H1 (cell line): ENCODE measurements at regions not wholly inside any gene's neighbourhood (a gene's known extent, or its start where the extent isn't known, plus 50 kb on each side); places are given as distances from the start of the nearest gene placed in this dataset.

Experiments used
- CTCF ChIA-PET: fragments of 300-600 bp; sonication (Branson Sonifier 250); formaldehyde crosslinking; loops from one replicate; lab custom pipeline; 2021; ENCODE audit not compliant: partially characterized antibody; lab: Charles Lee
- POLR2A ChIA-PET: fragments of 300-600 bp; sonication (Branson Sonifier 250); formaldehyde crosslinking; loops from one replicate; lab custom pipeline; 2021; ENCODE audit warnings: inconsistent platforms; ENCODE audit not compliant: partially characterized antibody; lab: Charles Lee
- DNase-seq, 2 experiments: peaks; one replicate each; pipeline versions ENCODE4 v3.0.0 to v3.0.0-alpha.2; 2010 to 2022; ENCODE audit warnings: low spot score in 2 of 2, low read depth in 1 of 2, mixed read lengths in 1 of 2
- FAIRE-seq: peaks from 2 replicates; lab custom pipeline; 2011; peaks lifted over from hg19 to GRCh38; lab: Jason Lieb, UNC
- H2AFZ ChIP-seq: 2 replicates; pipeline ENCODE4 v1.8.1; 2012; ENCODE audit warnings: low read length, inconsistent platforms
- H2AK5ac ChIP-seq: 2 replicates; pipeline ENCODE4 v1.6.1; 2013; ENCODE audit warnings: low read depth, low read length
- H2BK120ac ChIP-seq: replicated peaks from 2 replicates; pipeline ENCODE3; 2013; ENCODE audit warnings: low read depth, low read length, inconsistent platforms
- H2BK12ac ChIP-seq: 2 replicates; pipeline ENCODE4 v1.6.1; 2013; ENCODE audit warnings: low read depth, low read length
- H2BK15ac ChIP-seq: 2 replicates; pipeline ENCODE4 v1.6.1; 2013; ENCODE audit warnings: low read length
- H2BK20ac ChIP-seq: 2 replicates; pipeline ENCODE4 v1.6.1; 2013; ENCODE audit warnings: low read length
- H2BK5ac ChIP-seq: 2 replicates; pipeline ENCODE4 v1.6.1; 2013; ENCODE audit warnings: low read depth, low read length
- H3K14ac ChIP-seq: 2 replicates; pipeline ENCODE4 v1.6.1; 2013; ENCODE audit warnings: inconsistent platforms; ENCODE audit not compliant: insufficient read length
- H3K18ac ChIP-seq: 2 replicates; pipeline ENCODE4 v1.6.1; 2013; ENCODE audit warnings: low read length; ENCODE audit errors: extremely low read depth
- H3K23ac ChIP-seq: 2 replicates; pipeline ENCODE4 v1.6.1; 2013; ENCODE audit warnings: inconsistent platforms; ENCODE audit not compliant: insufficient read length
- H3K23me2 ChIP-seq: 2 replicates; pipeline ENCODE4 v1.6.1; 2013; ENCODE audit warnings: low read depth, low read length
- H3K27ac ChIP-seq: 2 replicates; pipeline ENCODE4 v1.6.1; 2011; ENCODE audit warnings: low read depth, low read length, inconsistent platforms
- H3K27me3 ChIP-seq, 4 experiments: replicated peaks in 1 of 4; 1 replicate in 1 of 4; 2 replicates in 3 of 4; pipeline versions ENCODE4 v1.6.1 to v1.8.1; 2011 to 2013; ENCODE audit warnings: low read length in 3 of 4, mild to moderate bottlenecking in 3 of 4, inconsistent platforms in 2 of 4, mixed read lengths in 2 of 4, moderate library complexity in 1 of 4; ENCODE audit not compliant: control insufficient read depth in 3 of 4, insufficient read depth in 3 of 4; ENCODE audit errors: extremely low read depth in 1 of 4
- H3K36me3 ChIP-seq, 4 experiments: 2 replicates each; pipeline versions ENCODE4 v1.6.1 to v1.8.1; 2011 to 2013; ENCODE audit warnings: mild to moderate bottlenecking in 4 of 4, low read length in 3 of 4, moderate library complexity in 2 of 4, control low read depth in 1 of 4, inconsistent platforms in 1 of 4; ENCODE audit not compliant: insufficient read depth in 4 of 4, control insufficient read depth in 2 of 4
- H3K4ac ChIP-seq: replicated peaks from 2 replicates; pipeline ENCODE3; 2013; ENCODE audit warnings: low read length, low read depth, mixed read lengths, inconsistent platforms; ENCODE audit not compliant: insufficient read length
- H3K4me1 ChIP-seq, 4 experiments: replicated peaks in 1 of 4; 1 replicate in 1 of 4; 2 replicates in 3 of 4; pipeline versions ENCODE4 v1.6.1 to v1.8.1; 2011 to 2013; ENCODE audit warnings: low read length in 3 of 4, inconsistent platforms in 2 of 4, mixed read lengths in 1 of 4; ENCODE audit not compliant: insufficient read depth in 4 of 4, control insufficient read depth in 3 of 4
- H3K4me2 ChIP-seq, 2 experiments: 2 replicates each; pipeline versions ENCODE4 v1.6.1 to v1.8.1; 2011 to 2013; ENCODE audit warnings: low read depth in 2 of 2, low read length in 2 of 2, control low read depth in 1 of 2, inconsistent platforms in 1 of 2, mild to moderate bottlenecking in 1 of 2; ENCODE audit not compliant: insufficient read depth in 1 of 2
- H3K4me3 ChIP-seq, 4 experiments: fragments of 200-600, 300-600 bp in 1 of 4; sonication (generic), shearing (Covaris generic), sonication (Bioruptor Twin) in 1 of 4; 2 replicates each; pipeline versions ENCODE4 v1.5.1 to v1.8.1; 2011 to 2016; ENCODE audit warnings: low read length in 4 of 4, low read depth in 3 of 4, control low read depth in 2 of 4, inconsistent platforms in 2 of 4, mild to moderate bottlenecking in 2 of 4, mixed read lengths in 1 of 4, moderate library complexity in 1 of 4; ENCODE audit not compliant: insufficient read depth in 2 of 4; ENCODE audit errors: extremely low read depth in 1 of 4
- H3K56ac ChIP-seq: replicated peaks from 2 replicates; pipeline ENCODE3; 2013; ENCODE audit warnings: low read depth, mild to moderate bottlenecking, mixed read lengths, low read length, inconsistent platforms; ENCODE audit not compliant: insufficient read length
- H3K79me1 ChIP-seq: 2 replicates; pipeline ENCODE4 v1.6.1; 2013; ENCODE audit warnings: low read depth, low read length, control low read depth
- H3K79me2 ChIP-seq, 2 experiments: 2 replicates each; pipeline versions ENCODE4 v1.6.1 to v1.8.1; 2012 to 2013; ENCODE audit warnings: low read length in 2 of 2, mild to moderate bottlenecking in 2 of 2, inconsistent platforms in 1 of 2; ENCODE audit not compliant: insufficient read depth in 2 of 2, control insufficient read depth in 1 of 2
- H3K9ac ChIP-seq, 4 experiments: replicated peaks in 1 of 4; 1 replicate in 1 of 4; 2 replicates in 3 of 4; pipeline versions ENCODE4 v1.6.1 to v1.8.1; 2011 to 2013; ENCODE audit warnings: low read depth in 3 of 4, low read length in 3 of 4, control low read depth in 2 of 4, mild to moderate bottlenecking in 2 of 4, moderate library complexity in 2 of 4, inconsistent platforms in 1 of 4; ENCODE audit errors: extremely low read depth in 1 of 4
- H3K9me3 ChIP-seq, 2 experiments: 2 replicates each; pipeline versions ENCODE4 v1.6.1 to v1.8.1; 2012 to 2013; ENCODE audit warnings: mild to moderate bottlenecking in 2 of 2, moderate library complexity in 2 of 2, control low read depth in 1 of 2, inconsistent platforms in 1 of 2, low read depth in 1 of 2, low read length in 1 of 2, mixed read lengths in 1 of 2; ENCODE audit not compliant: insufficient read depth in 2 of 2
- H4K20me1 ChIP-seq, 2 experiments: replicated peaks in 1 of 2; 2 replicates each; pipeline versions ENCODE3 to v1.8.1; 2011 to 2013; ENCODE audit warnings: inconsistent platforms in 2 of 2, low read length in 2 of 2, mild to moderate bottlenecking in 1 of 2; ENCODE audit not compliant: insufficient read depth in 2 of 2, control insufficient read depth in 1 of 2
- H4K5ac ChIP-seq: 2 replicates; pipeline ENCODE4 v1.6.1; 2013; ENCODE audit warnings: low read length, low read depth, mixed read lengths, inconsistent platforms; ENCODE audit not compliant: insufficient read length
- H4K8ac ChIP-seq: 2 replicates; pipeline ENCODE4 v1.8.0; 2013; ENCODE audit warnings: mild to moderate bottlenecking, moderate library complexity, low read length, inconsistent platforms; ENCODE audit not compliant: insufficient read depth; ENCODE audit errors: extremely low read depth
- H4K91ac ChIP-seq: replicated peaks from 2 replicates; pipeline ENCODE3; 2013; ENCODE audit warnings: low read length, mixed read lengths, inconsistent platforms; ENCODE audit not compliant: insufficient read length
- JUND ChIP-seq: IDR thresholded peaks from 2 replicates; pipeline ENCODE4 v1.6.1; 2011; ENCODE audit warnings: mild to moderate bottlenecking, improper control_type of control experiment, low read length
- KDM4A ChIP-seq: IDR thresholded peaks from one replicate; pipeline ENCODE4 v1.7.1; 2012; ENCODE audit warnings: low read depth, mild to moderate bottlenecking, moderate library complexity, low read length, inconsistent platforms; ENCODE audit not compliant: severe bottlenecking
- MAFK ChIP-seq: IDR thresholded peaks from 2 replicates; pipeline ENCODE4 v1.6.1; 2012; ENCODE audit warnings: low read depth, mild to moderate bottlenecking, improper control_type of control experiment, low read length
- MAX ChIP-seq: IDR thresholded peaks from 2 replicates; pipeline ENCODE4 v1.6.1; 2012; ENCODE audit warnings: inconsistent platforms
- POLR2A ChIP-seq, 2 experiments: IDR thresholded peaks; 1 replicate in 1 of 2; 2 replicates in 1 of 2; pipeline ENCODE4 v1.6.1; 2011; ENCODE audit warnings: low read depth in 2 of 2, low read length in 2 of 2, mild to moderate bottlenecking in 2 of 2; ENCODE audit errors: control extremely low read depth in 1 of 2
- RAD21 ChIP-seq, 2 experiments: IDR thresholded peaks in 1 of 2; conservative IDR thresholded peaks in 1 of 2; 2 replicates each; pipeline ENCODE4 v1.6.1; 2011; ENCODE audit warnings: low read depth in 2 of 2, low read length in 2 of 2, improper control_type of control experiment in 1 of 2, inconsistent platforms in 1 of 2, mild to moderate bottlenecking in 1 of 2, moderate library complexity in 1 of 2
- SAP30 ChIP-seq: fragments of 300-600 bp; sonication (generic); IDR thresholded peaks from 2 replicates; pipeline ENCODE4 v1.7.1; 2012; ENCODE audit warnings: low read length, moderate library complexity, mild to moderate bottlenecking, inconsistent platforms; ENCODE audit not compliant: insufficient read depth, insufficient replicate concordance
- SIN3A ChIP-seq, 2 experiments: IDR thresholded peaks in 1 of 2; conservative IDR thresholded peaks in 1 of 2; 2 replicates each; pipeline ENCODE4 v1.6.1; 2011 to 2012; ENCODE audit warnings: low read length in 2 of 2, improper control_type of control experiment in 1 of 2, low read depth in 1 of 2, mild to moderate bottlenecking in 1 of 2
- TEAD4 ChIP-seq: IDR thresholded peaks from 2 replicates; pipeline ENCODE4 v1.6.1; 2012; ENCODE audit warnings: low read depth, low read length, inconsistent platforms, mixed read lengths
- YY1 ChIP-seq: IDR thresholded peaks from 2 replicates; pipeline ENCODE4 v1.6.1; 2011; ENCODE audit warnings: low read depth, mild to moderate bottlenecking, low read length

- no peak overlapping the region for H2AK5ac ChIP-seq
- H3K36me3 ChIP-seq: no peaks in the 10 kb centered on the region
- no peaks in the 10 kb centered on the region for H3K9me3 ChIP-seq
- H3K4me3 ChIP-seq: no peak overlapping the region
- no peak overlapping the region for H4K5ac ChIP-seq
- H2BK20ac ChIP-seq: no peak overlapping the region
- no peaks in the 10 kb centered on the region for H3K23me2 ChIP-seq
- H2AFZ ChIP-seq: no peak overlapping the region
- peaks cover 0 to 3% (median 0%) of the 10 kb centered on the region in 4 experiments; a peak in 1 of 7 replicates for H3K4me1 ChIP-seq
- no peak overlapping the region for H3K23ac ChIP-seq
- H2BK12ac ChIP-seq: no peak overlapping the region
- FAIRE-seq (no peak), DNase-seq (no peak)
- ChIA-PET POLR2A (no interaction called here), CTCF (interaction anchor here (1.6 kb wide), 1 partner anchor 25 kb away, joined by 3 read pairs; no protein-coding TSS in a partner anchor)
- no peaks in the 10 kb centered on the region for H3K79me1 ChIP-seq
- no peak overlapping the region for H3K4ac ChIP-seq
- no peak overlapping the region for H3K4me2 ChIP-seq
- no peaks in the 10 kb centered on the region for H3K27me3 ChIP-seq
- no peak overlapping the region for H2BK15ac ChIP-seq
- H3K56ac ChIP-seq: no peak overlapping the region
- H3K18ac ChIP-seq: no peak overlapping the region
- H3K27ac ChIP-seq: no peak overlapping the region
- H4K20me1 ChIP-seq: no peaks in the 10 kb centered on the region
- no peak overlapping the region for H4K91ac ChIP-seq
- H3K14ac ChIP-seq: no peak overlapping the region
- H4K8ac ChIP-seq: no peak overlapping the region
- no peak for TF ChIP-seq MAX
- no peak for TF ChIP-seq TEAD4
- no peak for TF ChIP-seq YY1
- TF ChIP-seq SIN3A (conservative IDR thresholded peaks at IDR 0.05 in 1 of 2, IDR thresholded peaks at IDR 0.05 in 1 of 2; ENCODE audit: low read depth in 1 of 2, low read length in 2 of 2): no peak
- TF ChIP-seq JUND: no peak
- no peak for TF ChIP-seq POLR2A (IDR thresholded peaks at IDR 0.05; ENCODE audit: control extremely low read depth in 1 of 2, low read depth in 2 of 2, low read length in 2 of 2)
- TF ChIP-seq RAD21 (IDR thresholded peaks at IDR 0.05 in 1 of 2, conservative IDR thresholded peaks at IDR 0.05 in 1 of 2; ENCODE audit: low read depth in 2 of 2, low read length in 2 of 2): no peak
- no peak for TF ChIP-seq SAP30
- no peak for TF ChIP-seq MAFK
- TF ChIP-seq KDM4A: no peak
- no peak overlapping the region for H3K9ac ChIP-seq
- no peak overlapping the region for H2BK5ac ChIP-seq
- no peaks in the 10 kb centered on the region for H3K79me2 ChIP-seq
- H2BK120ac ChIP-seq: no peak overlapping the region
These were observed 1063.4 kb upstream of the CHAC2 start for GRCh38 chr2:52704251-52704650.
